ENCODE measurements at regions not wholly inside any gene's neighbourhood (a gene's known extent, or its start where the extent isn't known, plus 50 kb on each side); places are given as distances from the start of the nearest gene placed in this dataset.

GRCh38 chr13:76798037-76798436, 88.2 kb downstream of the KCTD12 start:
- no peak for TF ChIP-seq EZH2 (IDR thresholded peaks at IDR 0.05; ENCODE audit: low read depth)
- no peak for TF ChIP-seq CTCF (conservative IDR thresholded peaks at IDR 0.05)

GRCh38 chr13:76797361-76797760, 88.8 kb downstream of the KCTD12 start:
- H4K20me1 ChIP-seq (ENCODE audit: insufficient read depth) = no peaks in the 10 kb centered on the region
- CTCF ChIA-PET = interaction anchor here (0.7 kb wide), 1 partner anchor 961 kb away, joined by 3 read pairs; no protein-coding TSS in a partner anchor

More at GRCh38 chr13:76798037-76798436, 88.2 kb downstream of the KCTD12 start:
- Histone ChIP-seq H3K4me1 (replicated peaks; ENCODE audit: insufficient read depth) (no peaks in the 10 kb centered on the region), H3F3A (ENCODE audit: insufficient read depth, low read depth) (no peaks in the 10 kb centered on the region), H3K9me3 (ENCODE audit: insufficient read depth, low read depth) (no peaks in the 10 kb centered on the region), H3K9me2 (ENCODE audit: insufficient read depth) (no peaks in the 10 kb centered on the region), H3K4me2 (no peak overlapping the region), H4K20me1 (ENCODE audit: insufficient read depth) (no peaks in the 10 kb centered on the region), H3K36me3 (ENCODE audit: low read depth) (no peaks in the 10 kb centered on the region), H3K27ac (no peak overlapping the region), H3K27me3 (ENCODE audit: insufficient read depth, low read depth) (no peaks in the 10 kb centered on the region), H3K4me3 (no peak overlapping the region), H3K79me2 (ENCODE audit: low read depth) (no peaks in the 10 kb centered on the region), H2AFZ (no peak overlapping the region)
- intact Hi-C loops (cut with micrococcal nuclease; ENCODE audit: unreplicated experiment) = no loop called here
- no peak for DNase-seq
- ChIA-PET CTCF (interaction anchor here (0.7 kb wide), 1 partner anchor 961 kb away, joined by 3 read pairs; no protein-coding TSS in a partner anchor), POLR2A (ENCODE audit: unreplicated experiment) (no interaction called here)
- BruUV-seq (replicated peaks) = no TSS peak

DNA sequence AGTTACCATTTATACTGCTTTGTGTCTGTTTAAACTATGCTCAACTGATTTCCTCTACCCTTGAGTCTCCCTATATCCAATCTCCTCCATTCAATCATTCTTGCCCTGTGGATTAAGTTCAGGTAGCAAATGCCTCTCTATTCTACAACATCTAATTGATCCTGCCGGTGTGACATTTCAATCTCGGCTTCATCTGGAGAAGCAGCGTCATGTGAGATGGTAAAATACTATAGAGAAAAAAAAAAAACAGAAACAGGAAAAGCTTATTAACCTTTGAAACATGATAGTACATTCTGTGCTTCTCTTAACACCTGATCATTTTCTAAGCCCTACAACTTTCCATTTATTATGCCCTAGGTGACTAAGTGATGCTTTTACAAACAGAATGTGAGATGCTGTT, 89.4 kb downstream of the KCTD12 start:
- Histone ChIP-seq H3K36me3 (ENCODE audit: low read depth) (no peaks in the 10 kb centered on the region), H3K27me3 (ENCODE audit: insufficient read depth, low read depth) (no peaks in the 10 kb centered on the region), H3K4me2 (no peak overlapping the region), H3K27ac (no peak overlapping the region), H3F3A (ENCODE audit: insufficient read depth, low read depth) (no peaks in the 10 kb centered on the region), H3K79me2 (ENCODE audit: low read depth) (no peaks in the 10 kb centered on the region), H2AFZ (no peak overlapping the region), H3K4me3 (no peak overlapping the region), H4K20me1 (ENCODE audit: insufficient read depth) (no peaks in the 10 kb centered on the region), H3K4me1 (replicated peaks; ENCODE audit: insufficient read depth) (no peaks in the 10 kb centered on the region), H3K9me3 (ENCODE audit: insufficient read depth, low read depth) (no peaks in the 10 kb centered on the region), H3K9me2 (ENCODE audit: insufficient read depth) (no peaks in the 10 kb centered on the region)
- intact Hi-C loops (cut with micrococcal nuclease; ENCODE audit: unreplicated experiment) = no loop called here
- DNase-seq = no peak
- CTCF ChIA-PET = no interaction called here
- no TSS peak for BruUV-seq (replicated peaks)
- TF ChIP-seq CTCF (conservative IDR thresholded peaks at IDR 0.05) (no peak), EZH2 (IDR thresholded peaks at IDR 0.05; ENCODE audit: low read depth) (no peak)
- POLR2A ChIA-PET (ENCODE audit: unreplicated experiment) = no interaction called here

More at GRCh38 chr13:76797361-76797760, 88.8 kb downstream of the KCTD12 start:
- Histone ChIP-seq H3K9me2 (ENCODE audit: insufficient read depth) (no peaks in the 10 kb centered on the region), H3K4me1 (replicated peaks; ENCODE audit: insufficient read depth) (no peaks in the 10 kb centered on the region), H3K4me3 (no peak overlapping the region), H2AFZ (no peak overlapping the region), H3K27ac (no peak overlapping the region), H3K9me3 (ENCODE audit: insufficient read depth, low read depth) (no peaks in the 10 kb centered on the region), H3K27me3 (ENCODE audit: insufficient read depth, low read depth) (no peaks in the 10 kb centered on the region), H3K79me2 (ENCODE audit: low read depth) (no peaks in the 10 kb centered on the region), H3K4me2 (no peak overlapping the region), H3F3A (ENCODE audit: insufficient read depth, low read depth) (no peaks in the 10 kb centered on the region), H3K36me3 (ENCODE audit: low read depth) (no peaks in the 10 kb centered on the region)
- BruUV-seq (replicated peaks) = no TSS peak
- DNase-seq = no peak
- intact Hi-C loops (cut with micrococcal nuclease; ENCODE audit: unreplicated experiment) = no loop called here
- POLR2A ChIA-PET (ENCODE audit: unreplicated experiment) = no interaction called here
- TF ChIP-seq EZH2 (IDR thresholded peaks at IDR 0.05; ENCODE audit: low read depth) (no peak), CTCF (conservative IDR thresholded peaks at IDR 0.05) (no peak)
